ENCODE measurements at regions not wholly inside any gene's neighbourhood (a gene's known extent, or its start where the extent isn't known, plus 50 kb on each side); places are given as distances from the start of the nearest gene placed in this dataset.

DNA sequence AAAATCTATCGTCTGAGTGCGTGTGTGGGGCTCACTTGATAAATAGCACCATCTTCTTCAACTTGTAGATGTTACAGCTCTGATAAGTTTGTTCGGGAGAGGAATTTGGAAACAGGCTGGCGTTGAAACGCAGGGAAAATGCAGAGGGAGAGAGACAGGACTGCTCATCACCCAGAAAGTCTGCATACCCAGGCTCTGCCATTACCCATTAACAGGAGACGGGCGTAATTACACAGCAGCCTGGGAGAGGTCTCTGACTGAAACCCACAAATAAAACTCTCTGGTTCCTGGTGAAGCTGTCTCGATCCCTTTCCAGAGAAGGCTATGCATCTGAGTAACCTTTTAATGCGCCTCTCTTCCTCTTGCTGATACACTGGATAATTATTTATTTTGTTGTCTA is 547.3 kb downstream of the BCL11B start:
- Histone ChIP-seq H3K4me2 (ENCODE audit: low read depth, low read length) (no peak overlapping the region), H2AFZ (replicated peaks; ENCODE audit: low read length, poor library complexity) (no peak overlapping the region), H2BK120ac (ENCODE audit: low read depth, low read length) (no peak overlapping the region), H3K9me3 (ENCODE audit: control insufficient read depth, insufficient read depth, low read length) (peaks cover 34% of the 10 kb centered on the region), H2BK15ac (ENCODE audit: low read depth, low read length) (no peak overlapping the region), H3K9ac (ENCODE audit: low read depth, low read length) (no peak overlapping the region), H3K36me3 (ENCODE audit: control insufficient read depth, insufficient read depth, low read length) (no peaks in the 10 kb centered on the region), H2AK9ac (replicated peaks; ENCODE audit: low read depth, low read length, poor library complexity) (no peak overlapping the region), H3K23ac (ENCODE audit: low read depth, low read length) (no peak overlapping the region), H2BK5ac (ENCODE audit: low read depth, low read length, poor library complexity, severe bottlenecking) (no peak overlapping the region), H4K91ac (ENCODE audit: insufficient read depth, low read depth, low read length) (no peak overlapping the region), H4K5ac (ENCODE audit: low read depth, low read length) (no peak overlapping the region), H4K20me1 (ENCODE audit: insufficient read depth, low read length) (no peaks in the 10 kb centered on the region), H3K4me1 (ENCODE audit: control insufficient read depth, insufficient read depth, low read length) (no peaks in the 10 kb centered on the region), H2AK5ac (ENCODE audit: low read depth, low read length) (no peak overlapping the region), H3K27ac (ENCODE audit: insufficient read depth, low read length) (no peak overlapping the region), H3K14ac (replicated peaks; ENCODE audit: low read depth, low read length) (no peak overlapping the region), H3K79me1 (ENCODE audit: low read depth in 1 of 2, low read length in 2 of 2) (no peaks in the 10 kb centered on the region), H3K4me3 (ENCODE audit: insufficient read depth, low read depth, low read length) (no peak overlapping the region), H3K18ac (ENCODE audit: low read depth, low read length) (no peak overlapping the region), H3K9me1 (ENCODE audit: insufficient read depth, low read length) (no peaks in the 10 kb centered on the region), H3K4ac (ENCODE audit: low read depth, low read length) (no peak overlapping the region), H3K27me3 (ENCODE audit: control insufficient read depth, insufficient read depth, low read length) (no peaks in the 10 kb centered on the region), H2BK20ac (ENCODE audit: low read depth, low read length) (no peak overlapping the region), H3K56ac (ENCODE audit: extremely low read depth, insufficient read depth, low read length) (no peak overlapping the region), H4K8ac (ENCODE audit: low read depth in 2 of 2, low read length in 2 of 2) (no peak overlapping the region)
- ChIA-PET CTCF (no interaction called here), POLR2A (ENCODE audit: unreplicated experiment) (no interaction called here)
- TF ChIP-seq POLR2A (IDR thresholded peaks at IDR 0.05; ENCODE audit: low read depth, low read length) (no peak), MAZ (IDR thresholded peaks at IDR 0.05; ENCODE audit: borderline replicate concordance, low read depth, low read length) (no peak), BHLHE40 (IDR thresholded peaks at IDR 0.05; ENCODE audit: low read depth, low read length) (no peak), MXI1 (IDR thresholded peaks at IDR 0.05; ENCODE audit: borderline replicate concordance, low read depth, low read length) (no peak), RFX5 (IDR thresholded peaks at IDR 0.05; ENCODE audit: low read depth, low read length) (no peak), CHD1 (IDR thresholded peaks at IDR 0.05; ENCODE audit: low read depth, low read length) (no peak), SMC3 (IDR thresholded peaks at IDR 0.05; ENCODE audit: low read depth, low read length) (no peak), MAFK (IDR thresholded peaks at IDR 0.05; ENCODE audit: low read depth, low read length) (no peak), FOS (IDR thresholded peaks at IDR 0.05; ENCODE audit: low read depth, low read length) (no peak), RCOR1 (IDR thresholded peaks at IDR 0.05; ENCODE audit: insufficient replicate concordance, low read length) (no peak), NFE2L2 (IDR thresholded peaks at IDR 0.05; ENCODE audit: low read depth, low read length) (no peak)
- TF ChIP-seq, protein P1, sequence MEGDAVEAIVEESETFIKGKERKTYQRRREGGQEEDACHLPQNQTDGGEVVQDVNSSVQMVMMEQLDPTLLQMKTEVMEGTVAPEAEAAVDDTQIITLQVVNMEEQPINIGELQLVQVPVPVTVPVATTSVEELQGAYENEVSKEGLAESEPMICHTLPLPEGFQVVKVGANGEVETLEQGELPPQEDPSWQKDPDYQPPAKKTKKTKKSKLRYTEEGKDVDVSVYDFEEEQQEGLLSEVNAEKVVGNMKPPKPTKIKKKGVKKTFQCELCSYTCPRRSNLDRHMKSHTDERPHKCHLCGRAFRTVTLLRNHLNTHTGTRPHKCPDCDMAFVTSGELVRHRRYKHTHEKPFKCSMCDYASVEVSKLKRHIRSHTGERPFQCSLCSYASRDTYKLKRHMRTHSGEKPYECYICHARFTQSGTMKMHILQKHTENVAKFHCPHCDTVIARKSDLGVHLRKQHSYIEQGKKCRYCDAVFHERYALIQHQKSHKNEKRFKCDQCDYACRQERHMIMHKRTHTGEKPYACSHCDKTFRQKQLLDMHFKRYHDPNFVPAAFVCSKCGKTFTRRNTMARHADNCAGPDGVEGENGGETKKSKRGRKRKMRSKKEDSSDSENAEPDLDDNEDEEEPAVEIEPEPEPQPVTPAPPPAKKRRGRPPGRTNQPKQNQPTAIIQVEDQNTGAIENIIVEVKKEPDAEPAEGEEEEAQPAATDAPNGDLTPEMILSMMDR (conservative IDR thresholded peaks at IDR 0.05; ENCODE audit: low read depth, low read length): no peak
- DNase-seq (no peak), ATAC-seq (ENCODE audit: low read depth) (no peak)
- dilution Hi-C loops (cut with HindIII; ENCODE audit: low sequenced_read_pairs, unreplicated experiment) (no loop called here), in situ Hi-C loops (cut with MboI; ENCODE audit: low sequenced_read_pairs) (no loop called here), intact Hi-C loops (cut with micrococcal nuclease) (no loop called here)
- BruUV-seq (replicated peaks): no TSS peak
- no CpG with 5 or more reads among the region's 9 CpGs for WGBS, 2 experiments (ENCODE audit: extremely low coverage in 2 of 2, insufficient read length in 1 of 2)

Data from IMR-90 (cell line).